ENCODE measurements at regions not wholly inside any gene's neighbourhood (a gene's known extent, or its start where the extent isn't known, plus 50 kb on each side); places are given as distances from the start of the nearest gene placed in this dataset.

DNA sequence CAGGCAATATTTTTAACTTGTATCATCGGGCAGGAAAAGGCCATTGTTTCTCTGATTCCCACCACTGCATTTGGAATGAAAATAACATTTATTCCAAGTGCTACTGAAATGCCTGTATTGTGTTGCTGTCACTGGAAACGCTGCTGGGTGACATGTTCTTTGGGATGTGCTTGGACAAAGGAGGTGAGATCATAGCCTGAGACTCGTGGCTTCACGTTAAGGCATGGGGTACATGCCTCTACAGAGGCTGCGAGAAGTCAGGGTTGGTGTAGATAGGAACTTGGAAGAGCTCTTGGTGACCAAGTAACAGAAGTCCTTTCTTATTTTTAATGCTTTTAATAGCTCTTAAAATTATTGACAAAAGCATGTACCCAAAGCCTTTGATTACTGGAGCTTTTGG, 58.8 kb upstream of the MAF start:
- Histone ChIP-seq H3K4me3 (ENCODE audit: low read depth, low read length, poor library complexity, severe bottlenecking) (no peak overlapping the region), H3K27me3 (replicated peaks; ENCODE audit: insufficient read depth, low read depth, low read length, poor library complexity) (no peaks in the 10 kb centered on the region), H3K27ac (ENCODE audit: low read depth, low read length, poor library complexity, severe bottlenecking) (no peak overlapping the region), H3K4me1 (ENCODE audit: insufficient read depth, low read length, poor library complexity, severe bottlenecking) (no peaks in the 10 kb centered on the region), H3K36me3 (ENCODE audit: insufficient read depth, low read length, poor library complexity, severe bottlenecking) (no peaks in the 10 kb centered on the region), H3K9me3 (ENCODE audit: low read depth, low read length, poor library complexity, severe bottlenecking) (no peaks in the 10 kb centered on the region)
- ChIA-PET POLR2A (ENCODE audit: low non-redundant PET) (no interaction called here), CTCF (no interaction called here)
- intact Hi-C loops (cut with micrococcal nuclease; ENCODE audit: unreplicated experiment) = no loop called here
- no peak for DNase-seq (ENCODE audit: low spot score)
- no TSS peak for BruUV-seq (replicated peaks)
- TF ChIP-seq EZH2 (IDR thresholded peaks at IDR 0.05; ENCODE audit: borderline replicate concordance, low read depth, low read length, poor library complexity, severe bottlenecking) = no peak
- TF ChIP-seq, protein P1, sequence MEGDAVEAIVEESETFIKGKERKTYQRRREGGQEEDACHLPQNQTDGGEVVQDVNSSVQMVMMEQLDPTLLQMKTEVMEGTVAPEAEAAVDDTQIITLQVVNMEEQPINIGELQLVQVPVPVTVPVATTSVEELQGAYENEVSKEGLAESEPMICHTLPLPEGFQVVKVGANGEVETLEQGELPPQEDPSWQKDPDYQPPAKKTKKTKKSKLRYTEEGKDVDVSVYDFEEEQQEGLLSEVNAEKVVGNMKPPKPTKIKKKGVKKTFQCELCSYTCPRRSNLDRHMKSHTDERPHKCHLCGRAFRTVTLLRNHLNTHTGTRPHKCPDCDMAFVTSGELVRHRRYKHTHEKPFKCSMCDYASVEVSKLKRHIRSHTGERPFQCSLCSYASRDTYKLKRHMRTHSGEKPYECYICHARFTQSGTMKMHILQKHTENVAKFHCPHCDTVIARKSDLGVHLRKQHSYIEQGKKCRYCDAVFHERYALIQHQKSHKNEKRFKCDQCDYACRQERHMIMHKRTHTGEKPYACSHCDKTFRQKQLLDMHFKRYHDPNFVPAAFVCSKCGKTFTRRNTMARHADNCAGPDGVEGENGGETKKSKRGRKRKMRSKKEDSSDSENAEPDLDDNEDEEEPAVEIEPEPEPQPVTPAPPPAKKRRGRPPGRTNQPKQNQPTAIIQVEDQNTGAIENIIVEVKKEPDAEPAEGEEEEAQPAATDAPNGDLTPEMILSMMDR (conservative IDR thresholded peaks at IDR 0.05; ENCODE audit: low read depth, low read length) = no peak

DNA sequence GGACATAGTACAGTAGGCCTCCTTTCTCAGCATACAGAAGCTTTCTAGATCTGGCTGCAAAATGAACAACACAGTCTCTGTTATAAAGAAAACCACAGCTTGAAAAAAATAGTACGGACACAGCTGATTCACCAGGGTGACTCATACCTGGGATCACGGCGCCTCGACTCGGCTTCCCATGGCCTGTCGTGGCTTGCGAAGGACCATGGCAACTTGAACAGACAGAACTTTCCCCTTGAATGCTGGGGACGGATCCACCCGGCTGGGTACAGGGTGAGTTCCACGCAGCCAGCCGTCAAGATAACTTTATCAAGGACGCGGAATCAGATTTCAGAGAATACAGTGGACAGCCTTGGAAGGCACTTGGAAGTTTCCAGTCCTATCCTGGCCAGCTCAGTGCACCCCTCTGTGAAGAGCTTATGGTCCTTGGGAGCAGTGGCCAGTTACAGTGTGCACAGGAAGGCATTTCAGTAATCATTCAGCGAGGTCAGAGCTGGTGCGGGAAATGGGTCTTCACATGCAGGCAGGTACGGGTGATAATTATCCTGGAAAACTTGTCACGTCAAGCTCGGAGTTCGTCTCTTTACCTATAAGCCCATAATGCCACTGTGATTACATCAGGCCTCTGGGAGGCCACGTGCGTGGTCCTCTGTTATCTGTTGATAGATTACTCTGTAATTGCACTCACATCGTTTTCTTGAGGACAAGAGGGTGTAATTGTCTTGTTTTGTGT, 57.9 kb upstream of the MAF start:
- no TSS peak for BruUV-seq (replicated peaks)
- Histone ChIP-seq H3K9me3 (ENCODE audit: low read depth, low read length, poor library complexity, severe bottlenecking) (no peaks in the 10 kb centered on the region), H3K36me3 (ENCODE audit: insufficient read depth, low read length, poor library complexity, severe bottlenecking) (no peaks in the 10 kb centered on the region), H3K27ac (ENCODE audit: low read depth, low read length, poor library complexity, severe bottlenecking) (no peak overlapping the region), H3K4me3 (ENCODE audit: low read depth, low read length, poor library complexity, severe bottlenecking) (no peak overlapping the region), H3K27me3 (replicated peaks; ENCODE audit: insufficient read depth, low read depth, low read length, poor library complexity) (no peaks in the 10 kb centered on the region), H3K4me1 (ENCODE audit: insufficient read depth, low read length, poor library complexity, severe bottlenecking) (no peaks in the 10 kb centered on the region)
- CTCF ChIA-PET = no interaction called here
- POLR2A ChIA-PET (ENCODE audit: low non-redundant PET) = no interaction called here
- no peak for DNase-seq (ENCODE audit: low spot score)
- intact Hi-C loops (cut with micrococcal nuclease; ENCODE audit: unreplicated experiment) = no loop called here
- TF ChIP-seq, protein P1 (conservative IDR thresholded peaks at IDR 0.05; ENCODE audit: low read depth, low read length) = no peak
- TF ChIP-seq EZH2 (IDR thresholded peaks at IDR 0.05; ENCODE audit: borderline replicate concordance, low read depth, low read length, poor library complexity, severe bottlenecking) = no peak

DNA sequence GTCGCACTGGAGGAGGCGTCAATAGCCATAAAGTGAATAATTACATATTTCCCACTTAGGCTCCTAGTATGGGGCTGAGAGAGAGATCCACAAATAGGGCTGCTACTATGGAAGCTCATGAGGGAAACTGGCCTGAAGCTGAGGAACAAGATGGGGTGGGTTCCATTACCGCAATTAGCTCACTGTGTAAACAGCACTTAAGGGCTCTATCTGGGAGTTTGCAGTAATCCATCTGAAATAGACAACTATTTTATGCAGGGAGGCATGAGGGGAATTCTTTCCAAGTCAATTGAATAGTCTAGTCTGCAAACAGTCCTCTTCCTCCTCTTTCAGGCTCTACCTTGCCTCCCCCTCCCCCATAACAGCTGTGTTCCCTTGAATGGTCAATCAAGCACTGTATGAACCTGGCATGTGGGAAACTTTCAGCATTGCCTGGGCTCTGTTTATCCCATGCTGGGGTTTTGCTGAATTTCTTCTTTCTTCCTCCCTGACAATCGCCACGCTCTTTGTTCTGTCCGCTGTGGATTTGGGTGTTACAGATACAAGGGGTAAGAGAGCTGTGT, 56.1 kb upstream of the MAF start:
- ChIA-PET CTCF (no interaction called here), POLR2A (ENCODE audit: low non-redundant PET) (no interaction called here)
- H3K4me1 ChIP-seq (ENCODE audit: insufficient read depth, low read length, poor library complexity, severe bottlenecking) = no peaks in the 10 kb centered on the region
- DNase-seq (ENCODE audit: low spot score) = no peak
- TF ChIP-seq, protein P1 (conservative IDR thresholded peaks at IDR 0.05; ENCODE audit: low read depth, low read length) = no peak
- TF ChIP-seq EZH2 (IDR thresholded peaks at IDR 0.05; ENCODE audit: borderline replicate concordance, low read depth, low read length, poor library complexity, severe bottlenecking) = no peak
- no peaks in the 10 kb centered on the region for H3K9me3 ChIP-seq (ENCODE audit: low read depth, low read length, poor library complexity, severe bottlenecking)
- intact Hi-C loops (cut with micrococcal nuclease; ENCODE audit: unreplicated experiment) = no loop called here
- no TSS peak for BruUV-seq (replicated peaks)
- no peaks in the 10 kb centered on the region for H3K36me3 ChIP-seq (ENCODE audit: insufficient read depth, low read length, poor library complexity, severe bottlenecking)
- no peak overlapping the region for H3K4me3 ChIP-seq (ENCODE audit: low read depth, low read length, poor library complexity, severe bottlenecking)
- H3K27ac ChIP-seq (ENCODE audit: low read depth, low read length, poor library complexity, severe bottlenecking) = no peak overlapping the region
- no peaks in the 10 kb centered on the region for H3K27me3 ChIP-seq (replicated peaks; ENCODE audit: insufficient read depth, low read depth, low read length, poor library complexity)
